DOHH2 (cell line): ENCODE measurements at regions not wholly inside any gene's neighbourhood (a gene's known extent, or its start where the extent isn't known, plus 50 kb on each side); places are given as distances from the start of the nearest gene placed in this dataset.

ENCODE experiments used
- EZH2phosphoT487 ChIP-seq: fragments of 200-600 bp; sonication (generic); IDR thresholded peaks from 2 replicates; pipeline ENCODE4 v1.6.1; 2017; ENCODE audit warnings: borderline replicate concordance, mild to moderate bottlenecking, antibody characterized with exemption, low read length, moderate library complexity, mixed read lengths
- TF ChIP-seq, protein P1 (sequence below): fragments of 200-600 bp; sonication (generic); IDR thresholded peaks from one replicate; pipeline ENCODE4 v1.5.1; 2014; ENCODE audit warnings: antibody characterized with exemption, mild to moderate bottlenecking, low read depth, low read length; ENCODE audit not compliant: poor library complexity, severe bottlenecking

DNA sequence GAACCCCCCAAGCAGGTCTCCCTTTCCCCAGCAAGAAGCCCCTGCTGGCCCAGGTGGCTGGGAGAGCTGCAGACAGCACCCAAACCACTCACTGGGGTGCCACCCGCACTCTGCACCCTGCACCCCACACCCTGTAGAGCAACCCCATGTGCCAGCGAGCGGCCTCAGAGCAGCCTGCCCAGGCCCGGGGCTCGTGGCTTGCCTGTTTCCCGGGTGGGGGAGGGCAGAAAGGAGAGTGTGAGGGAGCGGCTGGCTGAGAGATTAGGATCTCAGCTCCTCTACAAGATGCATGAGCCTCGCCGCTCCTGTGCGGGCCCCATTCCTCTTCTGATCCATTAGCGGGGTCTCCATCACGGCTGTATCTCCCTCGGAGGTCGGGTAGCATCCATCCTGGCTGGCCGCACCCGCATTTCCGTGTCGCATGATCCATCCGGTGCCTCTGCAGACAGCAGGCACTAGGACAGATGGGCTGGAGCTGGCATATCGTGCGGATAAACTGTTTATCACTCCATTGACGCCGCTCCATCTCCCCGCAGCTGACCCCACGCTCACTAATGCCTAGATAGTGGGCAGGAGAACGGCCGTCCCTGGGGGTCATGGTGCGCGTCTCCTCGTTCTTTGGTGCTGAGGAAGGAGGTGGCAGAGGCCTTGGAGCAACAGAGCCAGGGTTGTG is 54.4 kb downstream of the MRPL36 start:
- TF ChIP-seq, protein P1, sequence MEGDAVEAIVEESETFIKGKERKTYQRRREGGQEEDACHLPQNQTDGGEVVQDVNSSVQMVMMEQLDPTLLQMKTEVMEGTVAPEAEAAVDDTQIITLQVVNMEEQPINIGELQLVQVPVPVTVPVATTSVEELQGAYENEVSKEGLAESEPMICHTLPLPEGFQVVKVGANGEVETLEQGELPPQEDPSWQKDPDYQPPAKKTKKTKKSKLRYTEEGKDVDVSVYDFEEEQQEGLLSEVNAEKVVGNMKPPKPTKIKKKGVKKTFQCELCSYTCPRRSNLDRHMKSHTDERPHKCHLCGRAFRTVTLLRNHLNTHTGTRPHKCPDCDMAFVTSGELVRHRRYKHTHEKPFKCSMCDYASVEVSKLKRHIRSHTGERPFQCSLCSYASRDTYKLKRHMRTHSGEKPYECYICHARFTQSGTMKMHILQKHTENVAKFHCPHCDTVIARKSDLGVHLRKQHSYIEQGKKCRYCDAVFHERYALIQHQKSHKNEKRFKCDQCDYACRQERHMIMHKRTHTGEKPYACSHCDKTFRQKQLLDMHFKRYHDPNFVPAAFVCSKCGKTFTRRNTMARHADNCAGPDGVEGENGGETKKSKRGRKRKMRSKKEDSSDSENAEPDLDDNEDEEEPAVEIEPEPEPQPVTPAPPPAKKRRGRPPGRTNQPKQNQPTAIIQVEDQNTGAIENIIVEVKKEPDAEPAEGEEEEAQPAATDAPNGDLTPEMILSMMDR: no peak
- TF ChIP-seq EZH2phosphoT487: no peak
